ENCODE measurements at regions not wholly inside any gene's neighbourhood (a gene's known extent, or its start where the extent isn't known, plus 50 kb on each side); places are given as distances from the start of the nearest gene placed in this dataset.

GRCh38 chr15:87500240-87500639 is 756.3 kb downstream of the NTRK3 start:
- TF ChIP-seq CTCF (conservative IDR thresholded peaks at IDR 0.05 in 1 of 2, IDR thresholded peaks at IDR 0.05 in 1 of 2; ENCODE audit: low read depth in 1 of 2, low read length in 2 of 2) (no peak), EZH2 (IDR thresholded peaks at IDR 0.05; ENCODE audit: low read length, missing control alignments) (no peak)
